H1 (cell line): ENCODE measurements at regions not wholly inside any gene's neighbourhood (a gene's known extent, or its start where the extent isn't known, plus 50 kb on each side); places are given as distances from the start of the nearest gene placed in this dataset.

Experiments
- CREB1 ChIP-seq: IDR thresholded peaks from 2 replicates; pipeline ENCODE4 v1.6.1; 2012; ENCODE audit warnings: inconsistent platforms
- JUN ChIP-seq: IDR thresholded peaks from 2 replicates; pipeline ENCODE4 v1.6.1; 2011; ENCODE audit warnings: low read depth, mild to moderate bottlenecking, improper control_type of control experiment, low read length
- SP1 ChIP-seq: IDR thresholded peaks from 2 replicates; pipeline ENCODE4 v1.6.1; 2011; ENCODE audit warnings: low read depth, low read length

- TF ChIP-seq JUN, result no peak
- no peak for TF ChIP-seq CREB1
- no peak for TF ChIP-seq SP1
These were observed 54.1 kb upstream of the UBR2 start (continued) for GRCh38 chr6:42509765-42510164.
